Ishikawa (cell line): ENCODE measurements at regions not wholly inside any gene's neighbourhood (a gene's known extent, or its start where the extent isn't known, plus 50 kb on each side); places are given as distances from the start of the nearest gene placed in this dataset.

Source experiments
- CEBPB ChIP-seq: IDR thresholded peaks from 2 replicates; pipeline ENCODE4 v1.6.1; 2012
- CREB1 ChIP-seq: IDR thresholded peaks from 2 replicates; pipeline ENCODE4 v1.6.1; 2012; ENCODE audit warnings: low read depth
- EGR1 ChIP-seq: IDR thresholded peaks from 2 replicates; pipeline ENCODE4 v1.6.1; 2012
- EP300 ChIP-seq: IDR thresholded peaks from 2 replicates; pipeline ENCODE4 v1.6.1; 2012; ENCODE audit warnings: borderline replicate concordance
- FOXM1 ChIP-seq: IDR thresholded peaks from 2 replicates; pipeline ENCODE4 v1.6.1; 2012; ENCODE audit warnings: low read depth, borderline replicate concordance
- NFIC ChIP-seq: IDR thresholded peaks from 2 replicates; pipeline ENCODE4 v1.6.1; 2012
- RAD21 ChIP-seq: IDR thresholded peaks from 2 replicates; pipeline ENCODE4 v1.6.1; 2012; ENCODE audit warnings: low read depth
- REST ChIP-seq: IDR thresholded peaks from 2 replicates; pipeline ENCODE4 v1.6.1; 2012; ENCODE audit warnings: low read depth, mild to moderate bottlenecking
- TAF1 ChIP-seq: IDR thresholded peaks from 2 replicates; pipeline ENCODE4 v1.6.1; 2012; ENCODE audit warnings: low read depth, mild to moderate bottlenecking
- TCF12 ChIP-seq: IDR thresholded peaks from 2 replicates; pipeline ENCODE4 v1.6.1; 2012; ENCODE audit warnings: low read depth
- TEAD4 ChIP-seq: IDR thresholded peaks from 2 replicates; pipeline ENCODE4 v1.6.1; 2012
- USF1 ChIP-seq: IDR thresholded peaks from 2 replicates; pipeline ENCODE4 v1.6.1; 2012
- YY1 ChIP-seq: IDR thresholded peaks from 2 replicates; pipeline ENCODE4 v1.6.1; 2012; ENCODE audit warnings: low read depth
- ZBTB7A ChIP-seq: IDR thresholded peaks from 2 replicates; pipeline ENCODE4 v1.6.1; 2012; ENCODE audit warnings: low read depth
- TF ChIP-seq, protein P1 (sequence below): IDR thresholded peaks from 2 replicates; pipeline ENCODE4 v1.6.1; 2012

GRCh38 chr14:61213191-61213621 lies 67.9 kb downstream of the TMEM30B start:
- TF ChIP-seq EGR1 (no peak), CREB1 (no peak), FOXM1 (no peak), RAD21 (no peak), REST (no peak), NFIC (no peak), CEBPB (no peak), EP300 (no peak), TEAD4 (no peak)
- TF ChIP-seq, protein P1, sequence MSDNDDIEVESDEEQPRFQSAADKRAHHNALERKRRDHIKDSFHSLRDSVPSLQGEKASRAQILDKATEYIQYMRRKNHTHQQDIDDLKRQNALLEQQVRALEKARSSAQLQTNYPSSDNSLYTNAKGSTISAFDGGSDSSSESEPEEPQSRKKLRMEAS, result no peak

DNA sequence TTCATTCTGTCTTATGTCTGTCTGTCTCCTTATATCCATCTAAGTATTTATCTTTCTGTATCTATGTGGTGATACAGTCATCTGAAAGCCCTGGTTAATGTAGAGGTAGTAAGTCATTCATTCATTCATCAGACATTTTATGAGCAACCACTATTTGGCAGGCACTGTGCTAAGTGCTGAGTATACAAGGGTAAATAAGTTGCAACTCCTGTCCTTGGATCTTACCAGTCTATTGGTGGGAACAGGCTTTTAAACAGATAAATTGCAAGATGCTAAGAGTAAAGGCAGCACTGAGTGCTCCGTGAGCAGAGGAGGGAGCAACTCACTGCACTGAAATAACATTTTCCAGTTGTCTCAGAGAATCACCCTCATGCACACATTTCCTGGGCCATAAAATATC lies 68.6 kb downstream of the TMEM30B start:
- no peak for TF ChIP-seq TAF1
- TF ChIP-seq CEBPB, result no peak
- TF ChIP-seq NFIC, result no peak
- TF ChIP-seq USF1, result no peak
- TF ChIP-seq RAD21, result no peak
- no peak for TF ChIP-seq TCF12
- TF ChIP-seq CREB1, result no peak
- TF ChIP-seq, protein P1, result no peak
- no peak for TF ChIP-seq EP300
- TF ChIP-seq REST, result no peak
- TF ChIP-seq TEAD4, result no peak
- TF ChIP-seq FOXM1, result no peak
- TF ChIP-seq YY1, result no peak
- no peak for TF ChIP-seq ZBTB7A
- TF ChIP-seq EGR1, result no peak

GRCh38 chr14:61211476-61212255 lies 69.5 kb downstream of the TMEM30B start:
- TF ChIP-seq RAD21 (no peak), USF1 (no peak), NFIC (no peak), EGR1 (no peak), TEAD4 (no peak), TAF1 (no peak), ZBTB7A (no peak), REST (no peak), CEBPB (no peak), EP300 (no peak), TCF12 (no peak), CREB1 (no peak)
- TF ChIP-seq, protein P1, result no peak

- no peak for TF ChIP-seq REST
- no peak for TF ChIP-seq NFIC
- TF ChIP-seq TCF12, result no peak
- TF ChIP-seq, protein P1, result no peak
- no peak for TF ChIP-seq CEBPB
- no peak for TF ChIP-seq USF1
- no peak for TF ChIP-seq ZBTB7A
- no peak for TF ChIP-seq CREB1
- no peak for TF ChIP-seq TEAD4
- no peak for TF ChIP-seq YY1
- TF ChIP-seq EP300, result no peak
- TF ChIP-seq EGR1, result no peak
- no peak for TF ChIP-seq TAF1
Measured at GRCh38 chr14:61203081-61203753, 77.9 kb downstream of the TMEM30B start.
